Adrenal gland (tissue), 9 donors: ENCODE measurements at regions not wholly inside any gene's neighbourhood (a gene's known extent, or its start where the extent isn't known, plus 50 kb on each side); places are given as distances from the start of the nearest gene placed in this dataset.

ENCODE experiments used
- DNase-seq, 7 donors: peaks; one replicate each; pipeline ENCODE4 v3.0.0-alpha.2; 2019 to 2020
- H3K27ac ChIP-seq, 5 donors: fragments of 200-600 bp; sonication (generic) in 4 of 5; 1 replicate in 3 of 5; 2 replicates in 2 of 5; pipeline versions ENCODE4 v1.5.1 to v1.8.0; 2016 to 2020; ENCODE audit warnings: mild to moderate bottlenecking in 1 of 5
- H3K27me3 ChIP-seq: fragments of 200-600 bp; 2 replicates; pipeline ENCODE4 v1.8.0; 2021
- H3K36me3 ChIP-seq, 2 donors: fragments of 200-600 bp; replicated peaks in 1 of 2; 1 replicate in 1 of 2; 2 replicates in 1 of 2; pipeline versions ENCODE4 v1.5.1 to v1.8.0; 2018 to 2022
- H3K4me1 ChIP-seq, 2 donors: fragments of 200-600 bp; replicated peaks in 1 of 2; 1 replicate in 1 of 2; 2 replicates in 1 of 2; pipeline versions ENCODE4 v1.5.1 to v1.8.0; 2018 to 2021
- H3K4me3 ChIP-seq, 4 donors: fragments of 200-600 bp; sonication (generic) in 3 of 4; one replicate each; pipeline ENCODE4 v1.5.1; 2016 to 2018
- H3K9me3 ChIP-seq, 3 donors: fragments of 200-600 bp; sonication (generic) in 1 of 3; replicated peaks in 1 of 3; 1 replicate in 2 of 3; 2 replicates in 1 of 3; pipeline versions ENCODE4 v1.5.1 to v1.8.0; 2016 to 2021
- CTCF ChIP-seq, 6 experiments: fragments of 450-650 bp in 4 of 6; fragments of 200-600 bp in 2 of 6; sonication (generic) in 1 of 6; IDR thresholded peaks; 1 replicate in 5 of 6; 2 replicates in 1 of 6; pipeline versions ENCODE4 v1.5.1 to v1.8.0; 2016 to 2021; ENCODE audit warnings: antibody characterized with exemption in 6 of 6, mild to moderate bottlenecking in 2 of 6, moderate library complexity in 1 of 6
- POLR2A ChIP-seq, 2 donors: fragments of 450-650 bp; IDR thresholded peaks; one replicate each; pipeline ENCODE4 v1.6.1; 2017; ENCODE audit warnings: antibody characterized with exemption in 2 of 2, mild to moderate bottlenecking in 2 of 2, moderate library complexity in 1 of 2
- WGBS, 4 donors: extraction: QIAGEN DNeasy Blood & Tissue Kit in 2 of 4; methylation state at CpG; one replicate each; pipeline versions ENCODE4 v1.1.5 to v1.1.7; 2013 to 2017; 5-methylcytosine and 5-hydroxymethylcytosine counted together
- intact Hi-C, 2 donors: fragments of 100-400 bp; cut with DNase I; formaldehyde crosslinking; loops; one replicate each; pipeline versions ENCODE4 v1.14.1 to v1.15.0; 2022 to 2023
- donor health status: healthy with polysubstance abuse.
- donor health status: Bipolar disorder and iron deficiency.
- donor health status: DM: yes; HTN: yes; CAD: no.
- donor health status: DM: no; HTN: no; CAD: no.
- donor health status: DM: no; HTN: no; CAD: no.

DNA sequence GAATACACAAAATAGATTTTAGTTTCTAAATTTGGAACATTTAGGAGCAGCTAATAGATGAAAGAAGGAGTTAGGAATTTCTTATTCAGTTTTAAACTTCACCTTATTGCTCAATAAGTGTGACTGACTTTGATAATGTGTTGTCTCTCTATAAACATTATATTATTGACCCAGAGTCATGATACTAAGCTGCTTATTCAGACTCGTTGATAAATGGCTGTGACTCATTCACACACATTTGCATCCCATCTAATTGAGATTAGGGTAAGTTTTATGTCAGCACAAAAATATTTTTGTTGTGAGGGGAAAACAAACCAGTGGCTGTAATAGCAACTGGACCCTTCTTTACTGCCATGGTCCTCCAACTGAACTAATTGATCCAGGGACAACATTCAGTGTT lies 137.6 kb downstream of the GOLIM4 start:
- Histone ChIP-seq H3K27ac (no peak overlapping the region), H3K27me3 (no peaks in the 10 kb centered on the region), H3K4me3 (no peak overlapping the region), H3K4me1 (no peaks in the 10 kb centered on the region), H3K36me3 (no peaks in the 10 kb centered on the region), H3K9me3 (no peaks in the 10 kb centered on the region)
- DNase-seq = no peak
- TF ChIP-seq CTCF (IDR thresholded peaks at IDR 0.05) = no peak
- TF ChIP-seq POLR2A (IDR thresholded peaks at IDR 0.05) = no peak
- WGBS, 4 donors = 31 to 54% (median 42%) methylated on average over 1 of the region's 1 CpG
- intact Hi-C loops = no loop called here

DNA sequence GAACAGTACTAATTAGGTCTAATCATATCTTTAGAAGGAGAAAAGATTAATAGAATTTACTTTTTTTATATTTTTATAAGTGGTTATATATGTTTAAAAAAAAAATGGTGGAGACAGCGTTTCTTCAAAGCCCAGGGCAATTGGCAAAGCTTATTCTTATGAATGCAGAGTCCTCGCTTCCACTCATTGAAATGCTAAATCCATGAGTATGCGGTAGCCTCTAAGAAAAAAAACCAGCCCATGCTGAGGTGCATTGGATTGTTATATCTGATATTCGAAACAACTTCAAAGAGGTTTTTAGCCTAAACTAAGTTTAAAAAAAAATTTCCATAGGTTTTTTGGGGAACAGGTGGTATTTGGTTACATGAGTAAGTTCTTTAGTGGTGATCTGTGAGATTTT lies 142.8 kb downstream of the GOLIM4 start:
- Histone ChIP-seq H3K4me1 (no peaks in the 10 kb centered on the region), H3K4me3 (no peak overlapping the region), H3K36me3 (no peaks in the 10 kb centered on the region), H3K27me3 (no peaks in the 10 kb centered on the region), H3K27ac (no peak overlapping the region), H3K9me3 (no peaks in the 10 kb centered on the region)
- TF ChIP-seq POLR2A (IDR thresholded peaks at IDR 0.05) = no peak
- TF ChIP-seq CTCF (IDR thresholded peaks at IDR 0.05) = no peak
- intact Hi-C loops = no loop called here
- DNase-seq = no peak
- 56 to 71% (median 62%) methylated on average over 4 of the region's 4 CpGs for WGBS, 4 donors

- Histone ChIP-seq H3K9me3 (no peaks in the 10 kb centered on the region), H3K4me3 (no peak overlapping the region), H3K4me1 (no peaks in the 10 kb centered on the region), H3K27me3 (no peaks in the 10 kb centered on the region), H3K27ac (no peak overlapping the region), H3K36me3 (no peaks in the 10 kb centered on the region)
- DNase-seq = no peak
- intact Hi-C loops = no loop called here
- 78 to 87% (median 81%) methylated on average over 5 of the region's 5 CpGs for WGBS, 4 donors
- TF ChIP-seq POLR2A (IDR thresholded peaks at IDR 0.05) (no peak), CTCF (IDR thresholded peaks at IDR 0.05) (no peak)
Measured at GRCh38 chr3:167950212-167950611, 145.5 kb downstream of the GOLIM4 start.

- peak in 6 of 7 donors; percentile 27 to 50 (median 32) for DNase-seq
- no peak for TF ChIP-seq CTCF (IDR thresholded peaks at IDR 0.05)
- TF ChIP-seq POLR2A (IDR thresholded peaks at IDR 0.05) = no peak
- Histone ChIP-seq H3K36me3 (no peaks in the 10 kb centered on the region), H3K9me3 (no peaks in the 10 kb centered on the region), H3K27ac (no peak overlapping the region), H3K4me1 (no peaks in the 10 kb centered on the region), H3K27me3 (no peaks in the 10 kb centered on the region), H3K4me3 (no peak overlapping the region)
- 54 to 60% (median 56%) methylated on average over 7 of the region's 7 CpGs for WGBS, 4 donors
- intact Hi-C loops = no loop called here
Measured at GRCh38 chr3:167941234-167941995, 154.3 kb downstream of the GOLIM4 start.
